K562 (cell line): ENCODE measurements at regions not wholly inside any gene's neighbourhood (a gene's known extent, or its start where the extent isn't known, plus 50 kb on each side); places are given as distances from the start of the nearest gene placed in this dataset.

ENCODE experiments used
- ATAC-seq: fragments of 200-7000 bp; cut with Tn5 transposase; 3 replicates; pipeline ENCODE4 v1.9.1; 2020; ENCODE audit warnings: moderate library complexity
- BruUV-seq: library from RNA; stranded (reverse); fragments of 400-500 nt; replicated peaks from 2 replicates; lab custom pipeline; 2021; lab: Mats Ljungman, UMichigan
- CTCF ChIA-PET: fragments of 300-600 bp; formaldehyde crosslinking; extraction: SDS; loops from one replicate; lab custom pipeline; 2021; ENCODE audit warnings: low intra/inter-chr PET ratio; lab: Yijun Ruan, JAX
- POLR2A ChIA-PET: fragments of 300-600, 350-650 bp; sonication (Branson Sonifier 250); formaldehyde crosslinking; extraction: SDS; loops from one replicate; lab custom pipeline; 2021; ENCODE audit warnings: antibody characterized with exemption, inconsistent platforms; lab: Yijun Ruan, JAX
- DNase-seq, 4 experiments: peaks; one replicate each; pipeline versions ENCODE4 v3.0.0 to v3.0.0-alpha.2; 2011 to 2018; ENCODE audit warnings: low spot score in 3 of 4, mixed read lengths in 3 of 4; ENCODE audit errors: extremely low read depth in 1 of 4
- FAIRE-seq: peaks from 2 replicates; lab custom pipeline; 2011; peaks lifted over from hg19 to GRCh38; lab: Jason Lieb, UNC
- H2AFZ ChIP-seq: 2 replicates; pipeline ENCODE4 v1.6.0; 2011; ENCODE audit warnings: low read depth, low read length, control low read depth, inconsistent platforms
- H3K27ac ChIP-seq: fragments of 200-600 bp; 3 replicates; pipeline ENCODE4 v1.8.0; 2011; ENCODE audit warnings: low read depth, mild to moderate bottlenecking, control low read depth, inconsistent platforms, low read length, moderate library complexity, mixed read lengths; ENCODE audit errors: extremely low read depth
- H3K27me3 ChIP-seq, 2 experiments: fragments of 300-600 bp in 1 of 2; 2 replicates in 1 of 2; 3 replicates in 1 of 2; pipeline versions ENCODE4 v1.6.0 to v1.8.0; 2011; ENCODE audit warnings: inconsistent platforms in 2 of 2, low read length in 2 of 2, mild to moderate bottlenecking in 1 of 2, mixed read lengths in 1 of 2, moderate library complexity in 1 of 2; ENCODE audit not compliant: control insufficient read depth in 2 of 2, insufficient read depth in 2 of 2
- H3K36me3 ChIP-seq: fragments of 300-600 bp; 3 replicates; pipeline ENCODE4 v1.8.0; 2011; ENCODE audit warnings: mild to moderate bottlenecking, low read length, inconsistent platforms; ENCODE audit not compliant: control insufficient read depth, insufficient read depth
- H3K4me1 ChIP-seq, 2 experiments: fragments of 200-600 bp in 1 of 2; replicated peaks in 1 of 2; 2 replicates in 1 of 2; 3 replicates in 1 of 2; pipeline versions ENCODE4 v1.5.1 to v1.8.0; 2011; ENCODE audit warnings: inconsistent platforms in 2 of 2, low read length in 2 of 2, mild to moderate bottlenecking in 1 of 2, mixed read lengths in 1 of 2, moderate library complexity in 1 of 2; ENCODE audit not compliant: control insufficient read depth in 2 of 2, insufficient read depth in 2 of 2
- H3K4me2 ChIP-seq: 2 replicates; pipeline ENCODE4 v1.6.1; 2011; ENCODE audit warnings: low read length, control low read depth, inconsistent platforms, mixed read lengths; ENCODE audit not compliant: insufficient read depth
- H3K4me3 ChIP-seq: fragments of 200-600 bp; sonication (generic), shearing (Covaris generic); 2 replicates; pipeline ENCODE4 v1.5.1; 2016; ENCODE audit warnings: control low read depth, inconsistent platforms
- H3K79me2 ChIP-seq: fragments of 200-600 bp; 3 replicates; pipeline ENCODE4 v1.8.0; 2011; ENCODE audit warnings: low read length, inconsistent platforms; ENCODE audit not compliant: control insufficient read depth, insufficient read depth
- H3K9ac ChIP-seq, 2 experiments: 2 replicates each; pipeline versions ENCODE4 v1.6.0 to v1.6.1; 2011; ENCODE audit warnings: low read depth in 2 of 2, low read length in 2 of 2, control low read depth in 1 of 2, inconsistent platforms in 1 of 2, mild to moderate bottlenecking in 1 of 2, mixed read lengths in 1 of 2; ENCODE audit not compliant: insufficient read depth in 1 of 2
- H3K9me1 ChIP-seq: one replicate; pipeline ENCODE4 v1.6.0; 2011; ENCODE audit warnings: inconsistent platforms, mild to moderate bottlenecking, low read length, moderate library complexity; ENCODE audit not compliant: control insufficient read depth, insufficient read depth
- H3K9me3 ChIP-seq: replicated peaks from 2 replicates; pipeline ENCODE4 v1.5.1; 2011; ENCODE audit warnings: low read depth, low read length, inconsistent platforms; ENCODE audit not compliant: control insufficient read depth, insufficient read depth
- H4K20me1 ChIP-seq: replicated peaks from 2 replicates; pipeline ENCODE4 v1.6.1; 2011; ENCODE audit warnings: low read length, inconsistent platforms, mixed read lengths; ENCODE audit not compliant: control insufficient read depth, insufficient read depth
- ESRRB ChIP-seq: fragments of 250-450 bp; sonication (Bioruptor Pico); IDR thresholded peaks from 2 replicates; pipeline ENCODE4 v1.5.0; 2020; ENCODE audit warnings: mild to moderate bottlenecking, moderate library complexity, borderline replicate concordance
- FOXA3 ChIP-seq, 2 experiments: fragments of 450-650 bp in 1 of 2; sonication (generic) in 1 of 2; formaldehyde crosslinking; IDR thresholded peaks in 1 of 2; conservative IDR thresholded peaks in 1 of 2; 2 replicates each; pipeline versions ENCODE4 v1.4.0 to v1.8.0; 2020 to 2022; ENCODE audit warnings: mild to moderate bottlenecking in 2 of 2, missing genetic modification reagents in 1 of 2
- SMARCA5 ChIP-seq: fragments of 450-650 bp; IDR thresholded peaks from 2 replicates; pipeline ENCODE4 v1.6.1; 2016
- STAT5B ChIP-seq: fragments of 250-450 bp; sonication (Bioruptor Pico); IDR thresholded peaks from 2 replicates; pipeline ENCODE4 v1.8.0; 2021; ENCODE audit warnings: mild to moderate bottlenecking, inconsistent platforms
- THRAP3 ChIP-seq: fragments of 450-650 bp; IDR thresholded peaks from 2 replicates; pipeline ENCODE4 v1.6.1; 2016; ENCODE audit warnings: mild to moderate bottlenecking, inconsistent platforms, borderline replicate concordance
- ZC3H11A ChIP-seq: IDR thresholded peaks from 2 replicates; pipeline ENCODE4 v1.6.1; 2012; ENCODE audit warnings: low read depth, low read length, improper control_type of control experiment
- ZNF232 ChIP-seq: sonication (generic); formaldehyde crosslinking; IDR thresholded peaks from 2 replicates; pipeline ENCODE4 v1.8.0; 2022; ENCODE audit warnings: mild to moderate bottlenecking, missing genetic modification reagents
- ZNF507 ChIP-seq: conservative IDR thresholded peaks from 2 replicates; pipeline ENCODE4 v1.6.1; 2017; ENCODE audit warnings: missing genetic modification characterization, missing compliant biosample characterization
- WGBS: fragments of 100-300 bp; shearing (Covaris generic); methylation state at CpG from one replicate; pipeline ENCODE4 v1.1.6; 2016; ENCODE audit warnings: low coverage, mixed read lengths; ENCODE audit not compliant: insufficient coverage; ENCODE audit errors: missing lambda C conversion rate; 5-methylcytosine and 5-hydroxymethylcytosine counted together
- in situ Hi-C: fragments of 300-500 bp; cut with MboI; formaldehyde crosslinking; loops from 4 replicates; pipeline ENCODE4 v1.15.0; 2018; ENCODE audit warnings: inconsistent platforms, mixed read lengths
- intact Hi-C: fragments of 100-400 bp; cut with micrococcal nuclease; formaldehyde crosslinking; loops from 2 replicates; pipeline ENCODE4 v1.14.2; 2022
- TF ChIP-seq, protein P1 (sequence below): sonication (generic); formaldehyde crosslinking; IDR thresholded peaks from 2 replicates; pipeline ENCODE4 v1.5.0; 2020; ENCODE audit warnings: missing genetic modification reagents

DNA sequence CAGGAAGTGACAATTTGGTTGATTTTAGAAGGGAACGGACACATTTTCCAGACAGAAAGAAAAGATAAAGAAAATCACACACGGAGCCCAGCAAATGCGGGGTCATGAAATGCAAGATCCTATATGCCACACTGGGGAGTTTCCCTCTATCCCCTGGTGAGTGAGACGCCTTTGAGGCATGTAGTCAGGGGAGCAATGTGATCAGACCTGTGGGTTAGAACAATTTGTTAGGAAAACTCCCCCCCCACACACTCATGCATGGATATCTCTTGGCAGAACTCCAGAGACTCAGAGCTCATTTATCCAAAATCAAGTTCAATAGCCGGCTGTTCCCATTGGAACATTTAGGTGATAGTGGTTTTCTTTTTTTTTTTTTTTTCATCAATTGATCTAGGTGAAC is 71.7 kb upstream of the TRIO start:
- H4K20me1 ChIP-seq, result peaks cover 3% of the 10 kb centered on the region; the same call in 1 of the 2 replicates
- no peak overlapping the region for H3K27ac ChIP-seq
- ChIA-PET CTCF (no interaction called here), POLR2A (no interaction called here)
- H3K4me1 ChIP-seq, result no peaks in the 10 kb centered on the region
- no peak for ATAC-seq
- no peak overlapping the region for H3K4me3 ChIP-seq
- DNase-seq, result no peak
- no peaks in the 10 kb centered on the region for H3K36me3 ChIP-seq
- intact Hi-C loops (no loop called here), in situ Hi-C loops (no loop called here)
- no peaks in the 10 kb centered on the region for H3K9me1 ChIP-seq
- no peak overlapping the region for H2AFZ ChIP-seq
- no peak overlapping the region for H3K9ac ChIP-seq
- WGBS, result 0% methylated on average over 5 of the region's 5 CpGs
- H3K79me2 ChIP-seq, result no peaks in the 10 kb centered on the region
- TF ChIP-seq ZNF507 (tag) (no peak), THRAP3 (no peak), ESRRB (CRISPR knock-in tag) (no peak), ZNF232 (CRISPR knock-in tag) (no peak), FOXA3 (CRISPR knock-in tag; conservative IDR thresholded peaks at IDR 0.05 in 1 of 2, IDR thresholded peaks at IDR 0.05 in 1 of 2) (no peak), STAT5B (CRISPR knock-in tag) (no peak), SMARCA5 (no peak), ZC3H11A (no peak)
- TF ChIP-seq, protein P1, sequence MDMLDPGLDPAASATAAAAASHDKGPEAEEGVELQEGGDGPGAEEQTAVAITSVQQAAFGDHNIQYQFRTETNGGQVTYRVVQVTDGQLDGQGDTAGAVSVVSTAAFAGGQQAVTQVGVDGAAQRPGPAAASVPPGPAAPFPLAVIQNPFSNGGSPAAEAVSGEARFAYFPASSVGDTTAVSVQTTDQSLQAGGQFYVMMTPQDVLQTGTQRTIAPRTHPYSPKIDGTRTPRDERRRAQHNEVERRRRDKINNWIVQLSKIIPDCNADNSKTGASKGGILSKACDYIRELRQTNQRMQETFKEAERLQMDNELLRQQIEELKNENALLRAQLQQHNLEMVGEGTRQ (CRISPR knock-in tag), result no peak
- H3K4me2 ChIP-seq, result no peak overlapping the region
- no peaks in the 10 kb centered on the region for H3K9me3 ChIP-seq
- no peak for FAIRE-seq
- peaks cover 0 to 7% of the 10 kb centered on the region in 2 experiments; a peak in 3 of 5 replicates for H3K27me3 ChIP-seq
- no TSS peak for BruUV-seq
